Stimulated activated naive CD8-positive, alpha-beta T cell treated with anti-CD3 and anti-CD28 coated beads, Interleukin-15, amount 100 ng/mL, for 72 hours (primary cell): ENCODE measurements at regions not wholly inside any gene's neighbourhood (a gene's known extent, or its start where the extent isn't known, plus 50 kb on each side); places are given as distances from the start of the nearest gene placed in this dataset.

Experiments used
- ATAC-seq: fragments of 150-1000 bp; cut with Tn5 transposase; 2 replicates; pipeline ENCODE4 v1.10.0; 2021; ENCODE audit warnings: mild to moderate bottlenecking, moderate library complexity
- DNase-seq, 2 donors: peaks; one replicate each; pipeline ENCODE4 v3.0.0; 2021 to 2022
- H3K27ac Mint-ChIP-seq, 2 donors: one replicate each; pipeline ENCODE4 v1.8.0; 2022; ENCODE audit warnings: mild to moderate bottlenecking in 2 of 2, mixed read lengths in 2 of 2, moderate library complexity in 2 of 2
- H3K27me3 Mint-ChIP-seq: one replicate; pipeline ENCODE4 v1.8.0; 2022; ENCODE audit warnings: mixed read lengths
- H3K4me1 Mint-ChIP-seq: one replicate; pipeline ENCODE4 v1.8.0; 2022; ENCODE audit warnings: mild to moderate bottlenecking, mixed read lengths
- H3K4me3 Mint-ChIP-seq, 2 donors: one replicate each; pipeline ENCODE4 v1.8.0; 2022; ENCODE audit warnings: mild to moderate bottlenecking in 2 of 2, mixed read lengths in 2 of 2, moderate library complexity in 1 of 2
- H3K9me3 Mint-ChIP-seq, 2 donors: one replicate each; pipeline ENCODE4 v1.8.0; 2022; ENCODE audit warnings: mixed read lengths in 2 of 2

- H3K4me3 Mint-ChIP-seq: no peak overlapping the region
- H3K9me3 Mint-ChIP-seq: no peaks in the 10 kb centered on the region
- H3K27me3 Mint-ChIP-seq: peaks cover 8% of the 10 kb centered on the region
- H3K27ac Mint-ChIP-seq: no peak overlapping the region
- ATAC-seq (no peak), DNase-seq (no peak)
- H3K4me1 Mint-ChIP-seq: peaks cover 35% of the 10 kb centered on the region
These were observed 178.8 kb upstream of the RFC3 start for GRCh38 chr13:33639158-33639557.

GRCh38 chr13:33639626-33640080 lies 178.3 kb upstream of the RFC3 start:
- H3K9me3 Mint-ChIP-seq: no peaks in the 10 kb centered on the region
- peak; percentile 13 to 61 for DNase-seq
- no peak overlapping the region for H3K27ac Mint-ChIP-seq
- peak overlapping the region in 1 of 2 donors; percentile 20 for H3K4me3 Mint-ChIP-seq
- peaks cover 8% of the 10 kb centered on the region for H3K27me3 Mint-ChIP-seq
- ATAC-seq: peak; percentile 95
- peaks cover 40% of the 10 kb centered on the region for H3K4me1 Mint-ChIP-seq

GRCh38 chr13:33640832-33641231 lies 177.1 kb upstream of the RFC3 start:
- ATAC-seq (no peak), DNase-seq (no peak)
- no peaks in the 10 kb centered on the region for H3K9me3 Mint-ChIP-seq
- peaks cover 47% of the 10 kb centered on the region for H3K4me1 Mint-ChIP-seq
- peaks cover 8% of the 10 kb centered on the region for H3K27me3 Mint-ChIP-seq
- no peak overlapping the region for H3K27ac Mint-ChIP-seq
- no peak overlapping the region for H3K4me3 Mint-ChIP-seq

GRCh38 chr13:33642374-33643065 lies 175.4 kb upstream of the RFC3 start:
- DNase-seq (no peak), ATAC-seq (no peak)
- Mint-ChIP-seq H3K4me1 (peaks cover 44% of the 10 kb centered on the region), H3K27me3 (peaks cover 8% of the 10 kb centered on the region), H3K27ac (no peak overlapping the region), H3K4me3 (no peak overlapping the region), H3K9me3 (no peaks in the 10 kb centered on the region)

GRCh38 chr13:33644581-33645543 lies 173.1 kb upstream of the RFC3 start:
- no peaks in the 10 kb centered on the region for H3K9me3 Mint-ChIP-seq
- DNase-seq: no peak
- peak; percentile 42 for ATAC-seq
- H3K4me3 Mint-ChIP-seq: no peak overlapping the region
- peak overlapping the region in 1 of 2 donors; percentile 80 for H3K27ac Mint-ChIP-seq
- H3K4me1 Mint-ChIP-seq: peaks cover 32% of the 10 kb centered on the region
- H3K27me3 Mint-ChIP-seq: peaks cover 8% of the 10 kb centered on the region

GRCh38 chr13:33645591-33646554 lies 172.1 kb upstream of the RFC3 start:
- Mint-ChIP-seq H3K4me3 (no peak overlapping the region), H3K9me3 (no peaks in the 10 kb centered on the region), H3K4me1 (peaks cover 22% of the 10 kb centered on the region), H3K27ac (peak overlapping the region in 1 of 2 donors; percentile 80), H3K27me3 (peaks cover 8% of the 10 kb centered on the region)
- no peak for DNase-seq
- no peak for ATAC-seq

GRCh38 chr13:33649212-33649878 lies 168.6 kb upstream of the RFC3 start:
- Mint-ChIP-seq H3K9me3 (no peaks in the 10 kb centered on the region), H3K4me1 (peaks cover 14% of the 10 kb centered on the region), H3K27me3 (peaks cover 24% of the 10 kb centered on the region), H3K27ac (no peak overlapping the region), H3K4me3 (no peak overlapping the region)
- no peak for DNase-seq
- ATAC-seq: no peak

- H3K9me3 Mint-ChIP-seq: no peaks in the 10 kb centered on the region
These were observed 166.2 kb upstream of the RFC3 start for GRCh38 chr13:33651766-33652165.

GRCh38 chr13:33657274-33657673 lies 160.7 kb upstream of the RFC3 start:
- ATAC-seq (no peak), DNase-seq (no peak)
- H3K27me3 Mint-ChIP-seq: peaks cover 36% of the 10 kb centered on the region
- peaks cover 0 to 5% of the 10 kb centered on the region in 2 donors for H3K9me3 Mint-ChIP-seq
- no peak overlapping the region for H3K4me3 Mint-ChIP-seq
- no peaks in the 10 kb centered on the region for H3K4me1 Mint-ChIP-seq
- H3K27ac Mint-ChIP-seq: no peak overlapping the region

More at GRCh38 chr13:33651766-33652165, 166.2 kb upstream of the RFC3 start:
- DNase-seq: no peak
- no peak overlapping the region for H3K4me3 Mint-ChIP-seq
- H3K27ac Mint-ChIP-seq: no peak overlapping the region
- H3K27me3 Mint-ChIP-seq: peaks cover 28% of the 10 kb centered on the region
- ATAC-seq: no peak
- no peaks in the 10 kb centered on the region for H3K4me1 Mint-ChIP-seq

- H3K4me3 Mint-ChIP-seq: no peak overlapping the region
- no peaks in the 10 kb centered on the region for H3K4me1 Mint-ChIP-seq
- H3K9me3 Mint-ChIP-seq: peaks cover 0 to 5% of the 10 kb centered on the region in 2 donors
- ATAC-seq (no peak), DNase-seq (no peak)
- peaks cover 14% of the 10 kb centered on the region for H3K27me3 Mint-ChIP-seq
- no peak overlapping the region for H3K27ac Mint-ChIP-seq
These were observed 158.5 kb upstream of the RFC3 start for GRCh38 chr13:33659466-33659865.

GRCh38 chr13:33659894-33660293 lies 158.1 kb upstream of the RFC3 start:
- Mint-ChIP-seq H3K4me3 (no peak overlapping the region), H3K9me3 (peaks cover 0 to 5% of the 10 kb centered on the region in 2 donors), H3K27me3 (peaks cover 12% of the 10 kb centered on the region), H3K27ac (no peak overlapping the region), H3K4me1 (no peaks in the 10 kb centered on the region)
- DNase-seq (no peak), ATAC-seq (no peak)

GRCh38 chr13:33662392-33662791 lies 155.6 kb upstream of the RFC3 start:
- Mint-ChIP-seq H3K27ac (no peak overlapping the region), H3K4me1 (no peaks in the 10 kb centered on the region), H3K27me3 (peaks cover 12% of the 10 kb centered on the region), H3K4me3 (no peak overlapping the region), H3K9me3 (peaks cover 0 to 5% of the 10 kb centered on the region in 2 donors)
- ATAC-seq: no peak
- no peak for DNase-seq

- DNase-seq (no peak), ATAC-seq (no peak)
- H3K4me3 Mint-ChIP-seq: no peak overlapping the region
- peak overlapping the region in 1 of 2 donors; percentile 20 for H3K27ac Mint-ChIP-seq
- no peaks in the 10 kb centered on the region for H3K4me1 Mint-ChIP-seq
- no peaks in the 10 kb centered on the region for H3K27me3 Mint-ChIP-seq
- peaks cover 0 to 5% of the 10 kb centered on the region in 2 donors for H3K9me3 Mint-ChIP-seq
These were observed 152.2 kb upstream of the RFC3 start for GRCh38 chr13:33665626-33666175.

GRCh38 chr13:33671560-33671959 lies 146.4 kb upstream of the RFC3 start:
- Mint-ChIP-seq H3K9me3 (no peaks in the 10 kb centered on the region), H3K4me1 (peaks cover 6% of the 10 kb centered on the region), H3K4me3 (no peak overlapping the region), H3K27me3 (no peaks in the 10 kb centered on the region), H3K27ac (no peak overlapping the region)
- DNase-seq: no peak
- no peak for ATAC-seq
